BJ (cell line): ENCODE measurements at regions not wholly inside any gene's neighbourhood (a gene's known extent, or its start where the extent isn't known, plus 50 kb on each side); places are given as distances from the start of the nearest gene placed in this dataset.

Experiments
- CTCF ChIA-PET: fragments of 350-600 bp; formaldehyde crosslinking; extraction: SDS; loops from one replicate; lab custom pipeline; 2021; ENCODE audit warnings: antibody characterized with exemption, inconsistent platforms; lab: Yijun Ruan, JAX
- POLR2A ChIA-PET: fragments of 300-600 bp; sonication (Branson Sonifier 250); formaldehyde crosslinking; extraction: SDS; loops from one replicate; lab custom pipeline; 2021; ENCODE audit warnings: antibody characterized with exemption; lab: Charles Lee
- DNase-seq: peaks from one replicate; pipeline ENCODE4 v3.0.0-alpha.2; 2011; ENCODE audit warnings: low read depth
- H3K27me3 ChIP-seq: 2 replicates; pipeline ENCODE4 v1.6.0; 2011; ENCODE audit warnings: low read length; ENCODE audit not compliant: control insufficient read depth, insufficient read depth
- H3K36me3 ChIP-seq: 2 replicates; pipeline ENCODE4 v1.5.1; 2011; ENCODE audit warnings: low read length; ENCODE audit not compliant: control insufficient read depth, insufficient read depth
- H3K4me3 ChIP-seq: 2 replicates; pipeline ENCODE4 v1.5.1; 2011; ENCODE audit warnings: low read depth, mild to moderate bottlenecking, control low read depth, low read length
- CTCF ChIP-seq: IDR thresholded peaks from 2 replicates; pipeline ENCODE4 v1.5.1; 2011; ENCODE audit warnings: low read depth, mild to moderate bottlenecking, control low read depth, inconsistent platforms, low read length, moderate library complexity; ENCODE audit not compliant: insufficient read depth

DNA sequence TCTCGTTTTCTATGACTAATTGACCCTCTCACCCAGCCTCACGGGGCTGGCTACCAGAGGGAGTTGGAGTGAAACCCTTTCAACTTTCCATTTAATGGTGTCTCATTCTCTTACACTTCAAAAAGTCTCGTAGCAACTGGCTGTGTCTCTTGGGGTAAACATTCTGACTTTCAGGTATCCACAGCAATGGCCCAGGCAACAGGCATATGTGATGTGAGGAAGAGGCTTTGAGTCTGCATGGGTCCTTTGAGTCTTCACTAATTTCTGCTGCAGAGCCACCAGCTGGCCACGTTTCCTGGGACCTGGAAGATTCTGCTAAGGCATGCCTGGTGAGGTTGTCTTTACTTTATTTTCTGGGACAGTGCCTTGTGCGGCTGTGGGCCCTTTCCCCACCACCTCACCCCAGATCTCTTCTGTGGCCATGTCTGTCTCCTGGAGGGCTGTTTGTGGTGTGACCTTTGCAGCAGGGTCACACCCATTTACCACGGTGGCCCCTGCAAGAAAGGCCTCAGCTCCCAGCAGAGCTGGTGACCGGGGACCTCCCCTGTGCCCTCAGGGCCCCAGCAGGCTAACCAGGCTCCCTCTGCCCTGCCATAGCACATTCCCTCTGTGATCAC is 112.5 kb upstream of the FRG1 start:
- DNase-seq: no peak
- H3K4me3 ChIP-seq: no peak overlapping the region
- no peaks in the 10 kb centered on the region for H3K27me3 ChIP-seq
- ChIA-PET POLR2A (no interaction called here), CTCF (no interaction called here)
- TF ChIP-seq CTCF: no peak
- no peaks in the 10 kb centered on the region; the same call in 1 of the 2 replicates for H3K36me3 ChIP-seq

- TF ChIP-seq CTCF: no peak
- Histone ChIP-seq H3K36me3 (no peaks in the 10 kb centered on the region), H3K27me3 (no peaks in the 10 kb centered on the region), H3K4me3 (no peak overlapping the region)
- no peak for DNase-seq
- ChIA-PET CTCF (no interaction called here), POLR2A (no interaction called here)
Observed at GRCh38 chr4:189832528-189832927, 108.1 kb upstream of the FRG1 start.

GRCh38 chr4:189834616-189835015 is 106.1 kb upstream of the FRG1 start:
- Histone ChIP-seq H3K4me3 (no peak overlapping the region), H3K27me3 (no peaks in the 10 kb centered on the region), H3K36me3 (no peaks in the 10 kb centered on the region)
- CTCF ChIA-PET: no interaction called here
- no peak for DNase-seq
- POLR2A ChIA-PET: no interaction called here
- no peak for TF ChIP-seq CTCF

GRCh38 chr4:189835505-189835904 is 105.2 kb upstream of the FRG1 start:
- ChIA-PET POLR2A (no interaction called here), CTCF (no interaction called here)
- Histone ChIP-seq H3K27me3 (no peaks in the 10 kb centered on the region), H3K36me3 (no peaks in the 10 kb centered on the region), H3K4me3 (no peak overlapping the region)
- no peak for TF ChIP-seq CTCF
- no peak for DNase-seq

DNA sequence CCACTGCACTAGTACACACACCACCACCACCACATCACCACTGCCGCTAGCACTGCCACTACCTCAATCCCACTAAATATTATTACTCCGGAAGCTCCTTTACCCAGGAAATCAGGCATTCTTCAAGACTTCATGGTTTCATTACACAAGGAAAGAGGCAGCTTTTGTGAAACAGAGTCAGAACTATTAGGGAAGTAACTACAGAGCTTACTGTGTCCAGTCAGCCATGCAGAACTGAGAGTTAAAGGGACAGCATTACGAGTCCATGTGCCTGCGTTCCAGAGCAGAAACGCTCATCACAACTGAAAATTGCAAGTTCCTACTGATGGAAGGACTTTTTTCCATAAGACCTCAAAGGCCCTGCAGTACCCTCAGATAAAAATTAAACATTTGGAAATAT is 103.2 kb upstream of the FRG1 start:
- ChIA-PET POLR2A (no interaction called here), CTCF (no interaction called here)
- no peaks in the 10 kb centered on the region for H3K36me3 ChIP-seq
- TF ChIP-seq CTCF: no peak
- H3K4me3 ChIP-seq: no peak overlapping the region
- DNase-seq: no peak
- no peaks in the 10 kb centered on the region for H3K27me3 ChIP-seq
